ENCODE measurements at regions not wholly inside any gene's neighbourhood (a gene's known extent, or its start where the extent isn't known, plus 50 kb on each side); places are given as distances from the start of the nearest gene placed in this dataset.

GRCh38 chr5:67414712-67415111 lies 218.1 kb upstream of the CD180 start:
- no peak overlapping the region for H3K4me3 ChIP-seq
- H3K27ac ChIP-seq, result no peak overlapping the region
- no peaks in the 10 kb centered on the region for H3K36me3 ChIP-seq
- H3K27me3 ChIP-seq (replicated peaks), result no peaks in the 10 kb centered on the region
- H3K4me1 ChIP-seq (replicated peaks), result no peaks in the 10 kb centered on the region
- no peak for DNase-seq (ENCODE audit: low read depth in 1 of 2, low spot score in 2 of 2)
- H3K9me3 ChIP-seq (replicated peaks), result no peaks in the 10 kb centered on the region

- DNase-seq (ENCODE audit: low read depth in 1 of 2, low spot score in 2 of 2), result no peak
- no peaks in the 10 kb centered on the region for H3K4me1 ChIP-seq (replicated peaks)
- H3K36me3 ChIP-seq, result no peaks in the 10 kb centered on the region
- no peaks in the 10 kb centered on the region for H3K9me3 ChIP-seq (replicated peaks)
- H3K27me3 ChIP-seq (replicated peaks), result no peaks in the 10 kb centered on the region
- no peak overlapping the region for H3K27ac ChIP-seq
- no peak overlapping the region for H3K4me3 ChIP-seq
These were observed 217.1 kb upstream of the CD180 start for GRCh38 chr5:67413721-67414120.

- Histone ChIP-seq H3K36me3 (no peaks in the 10 kb centered on the region), H3K27me3 (replicated peaks) (no peaks in the 10 kb centered on the region), H3K4me3 (no peak overlapping the region), H3K27ac (no peak overlapping the region), H3K4me1 (replicated peaks) (peaks cover 9% of the 10 kb centered on the region), H3K9me3 (replicated peaks) (no peaks in the 10 kb centered on the region)
- no peak for DNase-seq (ENCODE audit: low read depth in 1 of 2, low spot score in 2 of 2)
These were observed 212.7 kb upstream of the CD180 start for GRCh38 chr5:67409126-67409777.

GRCh38 chr5:67407979-67408378 lies 211.4 kb upstream of the CD180 start:
- DNase-seq (ENCODE audit: low read depth in 1 of 2, low spot score in 2 of 2), result no peak
- Histone ChIP-seq H3K4me3 (no peak overlapping the region), H3K9me3 (replicated peaks) (no peaks in the 10 kb centered on the region), H3K36me3 (no peaks in the 10 kb centered on the region), H3K27ac (no peak overlapping the region), H3K4me1 (replicated peaks) (peaks cover 12% of the 10 kb centered on the region), H3K27me3 (replicated peaks) (no peaks in the 10 kb centered on the region)

GRCh38 chr5:67405755-67406154 lies 209.2 kb upstream of the CD180 start:
- DNase-seq (ENCODE audit: low read depth in 1 of 2, low spot score in 2 of 2), result no peak
- no peaks in the 10 kb centered on the region for H3K36me3 ChIP-seq
- H3K4me1 ChIP-seq (replicated peaks), result peaks cover 12% of the 10 kb centered on the region
- H3K4me3 ChIP-seq, result no peak overlapping the region
- H3K27ac ChIP-seq, result no peak overlapping the region
- no peaks in the 10 kb centered on the region for H3K9me3 ChIP-seq (replicated peaks)
- no peaks in the 10 kb centered on the region for H3K27me3 ChIP-seq (replicated peaks)

GRCh38 chr5:67405101-67405364 lies 208.4 kb upstream of the CD180 start:
- Histone ChIP-seq H3K36me3 (no peaks in the 10 kb centered on the region), H3K27me3 (replicated peaks) (no peaks in the 10 kb centered on the region), H3K4me3 (no peak overlapping the region), H3K4me1 (replicated peaks) (peaks cover 12% of the 10 kb centered on the region), H3K27ac (peak overlapping the region; percentile 43), H3K9me3 (replicated peaks) (no peaks in the 10 kb centered on the region)
- DNase-seq (ENCODE audit: low read depth in 1 of 2, low spot score in 2 of 2), result no peak

GRCh38 chr5:67404256-67405100 lies 207.9 kb upstream of the CD180 start:
- no peaks in the 10 kb centered on the region for H3K9me3 ChIP-seq (replicated peaks)
- no peaks in the 10 kb centered on the region for H3K36me3 ChIP-seq
- H3K4me3 ChIP-seq, result no peak overlapping the region
- H3K4me1 ChIP-seq (replicated peaks), result peaks cover 12% of the 10 kb centered on the region
- peak overlapping the region; percentile 43 for H3K27ac ChIP-seq
- no peaks in the 10 kb centered on the region for H3K27me3 ChIP-seq (replicated peaks)
- peak in 1 of 2 experiments; percentile 57 for DNase-seq (ENCODE audit: low read depth in 1 of 2, low spot score in 2 of 2)

- no peaks in the 10 kb centered on the region for H3K27me3 ChIP-seq (replicated peaks)
- no peak overlapping the region for H3K4me3 ChIP-seq
- H3K36me3 ChIP-seq, result no peaks in the 10 kb centered on the region
- DNase-seq (ENCODE audit: low read depth in 1 of 2, low spot score in 2 of 2), result no peak
- H3K9me3 ChIP-seq (replicated peaks), result no peaks in the 10 kb centered on the region
- peaks cover 12% of the 10 kb centered on the region for H3K4me1 ChIP-seq (replicated peaks)
- H3K27ac ChIP-seq, result no peak overlapping the region
These were observed 205.9 kb upstream of the CD180 start for GRCh38 chr5:67402526-67402925.

- no peak overlapping the region for H3K27ac ChIP-seq
- no peaks in the 10 kb centered on the region for H3K27me3 ChIP-seq (replicated peaks)
- no peak for DNase-seq (ENCODE audit: low read depth in 1 of 2, low spot score in 2 of 2)
- H3K36me3 ChIP-seq, result no peaks in the 10 kb centered on the region
- no peak overlapping the region for H3K4me3 ChIP-seq
- H3K9me3 ChIP-seq (replicated peaks), result no peaks in the 10 kb centered on the region
- H3K4me1 ChIP-seq (replicated peaks), result peaks cover 12% of the 10 kb centered on the region
These were observed 204.6 kb upstream of the CD180 start for GRCh38 chr5:67401172-67401571.

GRCh38 chr5:67400752-67401151 lies 204.2 kb upstream of the CD180 start:
- Histone ChIP-seq H3K4me1 (replicated peaks) (peaks cover 12% of the 10 kb centered on the region), H3K36me3 (no peaks in the 10 kb centered on the region), H3K27ac (no peak overlapping the region), H3K27me3 (replicated peaks) (no peaks in the 10 kb centered on the region), H3K4me3 (no peak overlapping the region), H3K9me3 (replicated peaks) (no peaks in the 10 kb centered on the region)
- no peak for DNase-seq (ENCODE audit: low read depth in 1 of 2, low spot score in 2 of 2)

GRCh38 chr5:67395790-67396418 lies 199.3 kb upstream of the CD180 start:
- no peaks in the 10 kb centered on the region for H3K9me3 ChIP-seq (replicated peaks)
- H3K36me3 ChIP-seq, result no peaks in the 10 kb centered on the region
- no peak overlapping the region for H3K4me3 ChIP-seq
- H3K4me1 ChIP-seq (replicated peaks), result no peaks in the 10 kb centered on the region
- H3K27me3 ChIP-seq (replicated peaks), result no peaks in the 10 kb centered on the region
- H3K27ac ChIP-seq, result no peak overlapping the region
- DNase-seq (ENCODE audit: low read depth in 1 of 2, low spot score in 2 of 2), result no peak

GRCh38 chr5:67393211-67393610 lies 196.6 kb upstream of the CD180 start:
- Histone ChIP-seq H3K27me3 (replicated peaks) (no peaks in the 10 kb centered on the region), H3K4me3 (no peak overlapping the region), H3K27ac (no peak overlapping the region), H3K9me3 (replicated peaks) (no peaks in the 10 kb centered on the region), H3K4me1 (replicated peaks) (no peaks in the 10 kb centered on the region), H3K36me3 (no peaks in the 10 kb centered on the region)
- DNase-seq (ENCODE audit: low read depth in 1 of 2, low spot score in 2 of 2), result no peak

- no peak overlapping the region for H3K4me3 ChIP-seq
- DNase-seq (ENCODE audit: low read depth in 1 of 2, low spot score in 2 of 2), result no peak
- H3K4me1 ChIP-seq (replicated peaks), result no peaks in the 10 kb centered on the region
- H3K36me3 ChIP-seq, result no peaks in the 10 kb centered on the region
- no peaks in the 10 kb centered on the region for H3K27me3 ChIP-seq (replicated peaks)
- H3K9me3 ChIP-seq (replicated peaks), result no peaks in the 10 kb centered on the region
- H3K27ac ChIP-seq, result no peak overlapping the region
These were observed 194.3 kb upstream of the CD180 start for GRCh38 chr5:67390935-67391334.

- Histone ChIP-seq H3K4me3 (no peak overlapping the region), H3K27me3 (replicated peaks) (no peaks in the 10 kb centered on the region), H3K27ac (no peak overlapping the region), H3K36me3 (no peaks in the 10 kb centered on the region), H3K9me3 (replicated peaks) (no peaks in the 10 kb centered on the region), H3K4me1 (replicated peaks) (no peaks in the 10 kb centered on the region)
- DNase-seq (ENCODE audit: low read depth in 1 of 2, low spot score in 2 of 2), result no peak
These were observed 186.9 kb upstream of the CD180 start for GRCh38 chr5:67383451-67383850.

All from SJSA1 (cell line).